ENCODE measurements at regions not wholly inside any gene's neighbourhood (a gene's known extent, or its start where the extent isn't known, plus 50 kb on each side); places are given as distances from the start of the nearest gene placed in this dataset.

DNA sequence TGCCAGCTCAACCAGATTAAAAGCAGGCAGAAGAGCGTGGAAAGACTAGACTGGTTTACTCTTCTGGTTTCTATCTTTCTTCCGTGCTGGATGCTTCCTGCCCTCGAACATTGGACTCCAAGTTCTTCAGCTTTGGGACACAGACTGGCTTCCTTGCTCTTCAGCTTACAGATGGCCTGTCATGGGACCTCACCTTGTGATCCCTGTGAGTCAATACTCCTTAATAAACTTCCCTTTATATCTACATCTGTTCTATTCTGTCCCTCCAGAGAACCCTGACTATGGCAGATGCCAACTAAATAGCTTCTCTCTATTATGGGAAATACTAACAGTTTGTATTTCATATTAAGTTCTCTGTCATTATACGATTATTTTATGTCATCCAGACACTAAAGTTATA lies 609.1 kb downstream of the LMO7 start:
- TF ChIP-seq, protein P1, sequence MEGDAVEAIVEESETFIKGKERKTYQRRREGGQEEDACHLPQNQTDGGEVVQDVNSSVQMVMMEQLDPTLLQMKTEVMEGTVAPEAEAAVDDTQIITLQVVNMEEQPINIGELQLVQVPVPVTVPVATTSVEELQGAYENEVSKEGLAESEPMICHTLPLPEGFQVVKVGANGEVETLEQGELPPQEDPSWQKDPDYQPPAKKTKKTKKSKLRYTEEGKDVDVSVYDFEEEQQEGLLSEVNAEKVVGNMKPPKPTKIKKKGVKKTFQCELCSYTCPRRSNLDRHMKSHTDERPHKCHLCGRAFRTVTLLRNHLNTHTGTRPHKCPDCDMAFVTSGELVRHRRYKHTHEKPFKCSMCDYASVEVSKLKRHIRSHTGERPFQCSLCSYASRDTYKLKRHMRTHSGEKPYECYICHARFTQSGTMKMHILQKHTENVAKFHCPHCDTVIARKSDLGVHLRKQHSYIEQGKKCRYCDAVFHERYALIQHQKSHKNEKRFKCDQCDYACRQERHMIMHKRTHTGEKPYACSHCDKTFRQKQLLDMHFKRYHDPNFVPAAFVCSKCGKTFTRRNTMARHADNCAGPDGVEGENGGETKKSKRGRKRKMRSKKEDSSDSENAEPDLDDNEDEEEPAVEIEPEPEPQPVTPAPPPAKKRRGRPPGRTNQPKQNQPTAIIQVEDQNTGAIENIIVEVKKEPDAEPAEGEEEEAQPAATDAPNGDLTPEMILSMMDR (IDR thresholded peaks at IDR 0.05; ENCODE audit: insufficient read depth, low read length): no peak
- TF ChIP-seq, protein P2, sequence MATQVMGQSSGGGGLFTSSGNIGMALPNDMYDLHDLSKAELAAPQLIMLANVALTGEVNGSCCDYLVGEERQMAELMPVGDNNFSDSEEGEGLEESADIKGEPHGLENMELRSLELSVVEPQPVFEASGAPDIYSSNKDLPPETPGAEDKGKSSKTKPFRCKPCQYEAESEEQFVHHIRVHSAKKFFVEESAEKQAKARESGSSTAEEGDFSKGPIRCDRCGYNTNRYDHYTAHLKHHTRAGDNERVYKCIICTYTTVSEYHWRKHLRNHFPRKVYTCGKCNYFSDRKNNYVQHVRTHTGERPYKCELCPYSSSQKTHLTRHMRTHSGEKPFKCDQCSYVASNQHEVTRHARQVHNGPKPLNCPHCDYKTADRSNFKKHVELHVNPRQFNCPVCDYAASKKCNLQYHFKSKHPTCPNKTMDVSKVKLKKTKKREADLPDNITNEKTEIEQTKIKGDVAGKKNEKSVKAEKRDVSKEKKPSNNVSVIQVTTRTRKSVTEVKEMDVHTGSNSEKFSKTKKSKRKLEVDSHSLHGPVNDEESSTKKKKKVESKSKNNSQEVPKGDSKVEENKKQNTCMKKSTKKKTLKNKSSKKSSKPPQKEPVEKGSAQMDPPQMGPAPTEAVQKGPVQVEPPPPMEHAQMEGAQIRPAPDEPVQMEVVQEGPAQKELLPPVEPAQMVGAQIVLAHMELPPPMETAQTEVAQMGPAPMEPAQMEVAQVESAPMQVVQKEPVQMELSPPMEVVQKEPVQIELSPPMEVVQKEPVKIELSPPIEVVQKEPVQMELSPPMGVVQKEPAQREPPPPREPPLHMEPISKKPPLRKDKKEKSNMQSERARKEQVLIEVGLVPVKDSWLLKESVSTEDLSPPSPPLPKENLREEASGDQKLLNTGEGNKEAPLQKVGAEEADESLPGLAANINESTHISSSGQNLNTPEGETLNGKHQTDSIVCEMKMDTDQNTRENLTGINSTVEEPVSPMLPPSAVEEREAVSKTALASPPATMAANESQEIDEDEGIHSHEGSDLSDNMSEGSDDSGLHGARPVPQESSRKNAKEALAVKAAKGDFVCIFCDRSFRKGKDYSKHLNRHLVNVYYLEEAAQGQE (IDR thresholded peaks at IDR 0.05; ENCODE audit: insufficient replicate concordance, low read depth): no peak
- TF ChIP-seq POLR2AphosphoS5 (IDR thresholded peaks at IDR 0.05; ENCODE audit: low read depth) (no peak), SPI1 (IDR thresholded peaks at IDR 0.05; ENCODE audit: borderline replicate concordance, low read depth) (no peak), GABPA (IDR thresholded peaks at IDR 0.05; ENCODE audit: low read depth) (no peak)
